ENCODE measurements at regions not wholly inside any gene's neighbourhood (a gene's known extent, or its start where the extent isn't known, plus 50 kb on each side); places are given as distances from the start of the nearest gene placed in this dataset.

DNA sequence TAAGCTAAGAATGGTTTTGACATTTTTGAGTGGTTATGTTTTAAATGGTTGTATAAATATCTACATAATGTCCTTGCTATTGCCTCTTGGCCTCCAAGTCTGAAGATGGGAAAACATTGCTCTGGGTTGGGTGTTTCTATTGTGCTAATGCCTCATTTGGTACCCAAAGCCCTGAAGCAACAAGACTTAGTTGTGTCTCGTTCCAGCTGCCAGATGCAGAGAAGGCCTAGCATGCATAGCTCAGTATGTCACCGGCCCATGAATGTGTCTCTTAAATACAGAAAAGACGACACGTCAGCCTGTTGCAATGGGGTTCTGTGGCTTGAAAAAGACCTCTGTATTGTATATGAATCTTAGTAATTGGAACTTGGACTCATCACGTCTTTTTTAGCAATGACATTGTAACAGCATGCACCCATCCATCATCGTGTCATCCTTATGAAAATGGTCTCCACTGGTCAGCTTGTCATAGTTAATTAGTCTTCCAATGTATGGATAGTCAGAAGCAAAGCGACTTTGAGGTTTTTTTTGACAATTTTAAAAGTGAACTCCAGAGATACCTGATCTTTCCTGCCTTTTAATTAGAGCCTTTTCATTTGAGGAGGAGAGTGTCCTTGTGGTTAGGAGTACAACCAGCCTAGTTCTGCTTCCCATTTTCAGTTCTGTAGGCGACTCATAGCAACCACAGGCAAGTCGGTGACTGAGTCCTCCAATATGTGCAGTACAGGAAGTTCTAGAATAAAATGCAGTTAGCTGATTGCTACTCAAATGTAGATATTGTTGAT is 126.4 kb upstream of the GATB start:
- TF ChIP-seq, protein P1, sequence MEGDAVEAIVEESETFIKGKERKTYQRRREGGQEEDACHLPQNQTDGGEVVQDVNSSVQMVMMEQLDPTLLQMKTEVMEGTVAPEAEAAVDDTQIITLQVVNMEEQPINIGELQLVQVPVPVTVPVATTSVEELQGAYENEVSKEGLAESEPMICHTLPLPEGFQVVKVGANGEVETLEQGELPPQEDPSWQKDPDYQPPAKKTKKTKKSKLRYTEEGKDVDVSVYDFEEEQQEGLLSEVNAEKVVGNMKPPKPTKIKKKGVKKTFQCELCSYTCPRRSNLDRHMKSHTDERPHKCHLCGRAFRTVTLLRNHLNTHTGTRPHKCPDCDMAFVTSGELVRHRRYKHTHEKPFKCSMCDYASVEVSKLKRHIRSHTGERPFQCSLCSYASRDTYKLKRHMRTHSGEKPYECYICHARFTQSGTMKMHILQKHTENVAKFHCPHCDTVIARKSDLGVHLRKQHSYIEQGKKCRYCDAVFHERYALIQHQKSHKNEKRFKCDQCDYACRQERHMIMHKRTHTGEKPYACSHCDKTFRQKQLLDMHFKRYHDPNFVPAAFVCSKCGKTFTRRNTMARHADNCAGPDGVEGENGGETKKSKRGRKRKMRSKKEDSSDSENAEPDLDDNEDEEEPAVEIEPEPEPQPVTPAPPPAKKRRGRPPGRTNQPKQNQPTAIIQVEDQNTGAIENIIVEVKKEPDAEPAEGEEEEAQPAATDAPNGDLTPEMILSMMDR (IDR thresholded peaks at IDR 0.05; ENCODE audit: low read depth, low read length), result no peak
- TF ChIP-seq POLR2A (IDR thresholded peaks at IDR 0.05; ENCODE audit: extremely low read depth, insufficient read length), result no peak

Data from NB4 (cell line).